A673 (cell line): ENCODE measurements at regions not wholly inside any gene's neighbourhood (a gene's known extent, or its start where the extent isn't known, plus 50 kb on each side); places are given as distances from the start of the nearest gene placed in this dataset.

Source experiments
- EZH2 ChIP-seq: fragments of 200-600 bp; sonication (generic); IDR thresholded peaks from 2 replicates; pipeline ENCODE4 v1.6.1; 2017; ENCODE audit warnings: borderline replicate concordance, low read depth, mild to moderate bottlenecking, mixed read lengths, antibody characterized with exemption, low read length; ENCODE audit not compliant: poor library complexity, severe bottlenecking
- TF ChIP-seq, protein P1 (sequence below): fragments of 300-800, 200-600 bp; sonication (generic); conservative IDR thresholded peaks from 2 replicates; pipeline ENCODE4 v1.5.1; 2017; ENCODE audit warnings: low read depth, mild to moderate bottlenecking, antibody characterized with exemption, low read length, moderate library complexity, mixed read lengths

DNA sequence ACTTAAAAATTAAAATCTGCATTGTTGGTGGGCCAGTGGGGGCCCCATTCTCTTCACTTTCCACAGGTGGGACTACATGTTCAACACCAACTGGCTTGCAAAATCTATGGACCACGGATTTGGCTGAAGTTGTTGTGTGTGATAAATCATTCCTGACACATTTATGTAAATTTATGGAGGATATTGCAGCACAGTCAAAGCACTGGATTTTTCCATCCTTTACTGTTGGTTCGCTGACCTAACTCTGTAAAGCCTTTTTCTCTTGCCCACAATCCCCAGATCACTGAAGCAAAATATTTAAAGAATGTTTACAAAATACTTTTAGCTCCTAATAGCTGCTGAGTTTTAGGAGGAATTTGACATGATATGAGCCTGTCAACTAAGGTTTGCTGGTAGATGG, 219.7 kb upstream of the PRICKLE1 start:
- TF ChIP-seq, protein P1, sequence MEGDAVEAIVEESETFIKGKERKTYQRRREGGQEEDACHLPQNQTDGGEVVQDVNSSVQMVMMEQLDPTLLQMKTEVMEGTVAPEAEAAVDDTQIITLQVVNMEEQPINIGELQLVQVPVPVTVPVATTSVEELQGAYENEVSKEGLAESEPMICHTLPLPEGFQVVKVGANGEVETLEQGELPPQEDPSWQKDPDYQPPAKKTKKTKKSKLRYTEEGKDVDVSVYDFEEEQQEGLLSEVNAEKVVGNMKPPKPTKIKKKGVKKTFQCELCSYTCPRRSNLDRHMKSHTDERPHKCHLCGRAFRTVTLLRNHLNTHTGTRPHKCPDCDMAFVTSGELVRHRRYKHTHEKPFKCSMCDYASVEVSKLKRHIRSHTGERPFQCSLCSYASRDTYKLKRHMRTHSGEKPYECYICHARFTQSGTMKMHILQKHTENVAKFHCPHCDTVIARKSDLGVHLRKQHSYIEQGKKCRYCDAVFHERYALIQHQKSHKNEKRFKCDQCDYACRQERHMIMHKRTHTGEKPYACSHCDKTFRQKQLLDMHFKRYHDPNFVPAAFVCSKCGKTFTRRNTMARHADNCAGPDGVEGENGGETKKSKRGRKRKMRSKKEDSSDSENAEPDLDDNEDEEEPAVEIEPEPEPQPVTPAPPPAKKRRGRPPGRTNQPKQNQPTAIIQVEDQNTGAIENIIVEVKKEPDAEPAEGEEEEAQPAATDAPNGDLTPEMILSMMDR: no peak
- no peak for TF ChIP-seq EZH2
